Mesodermal cell (in vitro differentiated cells): ENCODE measurements at regions not wholly inside any gene's neighbourhood (a gene's known extent, or its start where the extent isn't known, plus 50 kb on each side); places are given as distances from the start of the nearest gene placed in this dataset.
"Not testable (repeated sequence)": the region's sequence is repeated elsewhere in the genome, so short reads cannot be mapped to it uniquely, and the experiment has no call there.

Experiments used
- H3K27ac ChIP-seq: 2 replicates; pipeline ENCODE4 v1.7.0; 2013; ENCODE audit warnings: mild to moderate bottlenecking, low read depth, low read length, moderate library complexity; ENCODE audit not compliant: severe bottlenecking
- H3K36me3 ChIP-seq: 2 replicates; pipeline ENCODE4 v1.7.1; 2013; ENCODE audit warnings: mild to moderate bottlenecking, low read length, moderate library complexity; ENCODE audit not compliant: control insufficient read depth, insufficient read depth
- H3K4me1 ChIP-seq: one replicate; pipeline ENCODE4 v1.7.1; 2013; ENCODE audit warnings: mild to moderate bottlenecking, low read length; ENCODE audit not compliant: insufficient read depth, control insufficient read depth, poor library complexity, severe bottlenecking
- H3K4me3 ChIP-seq: 2 replicates; pipeline ENCODE4 v1.7.0; 2013; ENCODE audit warnings: low read length, control low read depth, mild to moderate bottlenecking; ENCODE audit not compliant: insufficient read depth, poor library complexity, severe bottlenecking; ENCODE audit errors: extremely low read depth
- H3K9me3 ChIP-seq: 2 replicates; pipeline ENCODE4 v1.7.1; 2013; ENCODE audit warnings: mild to moderate bottlenecking, low read length, moderate library complexity; ENCODE audit not compliant: control insufficient read depth
- WGBS, 2 experiments: methylation state at CpG; one replicate each; pipeline ENCODE4 v1.1.5; 2013; ENCODE audit warnings: missing lambda C conversion rate in 2 of 2; ENCODE audit not compliant: insufficient coverage in 2 of 2; 5-methylcytosine and 5-hydroxymethylcytosine counted together

DNA sequence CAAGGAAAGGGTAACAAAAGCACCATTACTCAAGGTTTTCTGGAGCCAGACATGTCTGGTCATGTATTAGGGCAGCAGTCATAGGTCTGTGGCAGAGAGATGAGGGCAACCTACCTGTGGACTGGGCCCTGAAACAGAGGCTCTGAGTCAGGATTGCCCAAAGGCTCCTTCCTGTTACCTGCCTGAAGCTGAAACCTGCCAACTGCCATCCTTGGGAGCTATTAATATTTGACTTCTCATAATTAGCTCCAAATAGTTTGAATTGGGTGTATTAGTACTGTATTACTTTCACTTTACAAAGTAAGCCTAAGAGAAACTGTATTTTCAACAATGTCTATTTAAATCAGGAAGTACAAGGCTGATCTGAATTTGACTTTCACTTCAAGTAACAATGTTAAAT lies 72.0 kb upstream of the TBX18 start:
- no peaks in the 10 kb centered on the region for H3K36me3 ChIP-seq

GRCh38 chr6:84835340-84835739 lies 70.9 kb upstream of the TBX18 start:
- WGBS, 2 experiments, result 71 to 78% methylated on average over 1 of the region's 1 CpG
- no peaks in the 10 kb centered on the region for H3K36me3 ChIP-seq
- no peaks in the 10 kb centered on the region for H3K9me3 ChIP-seq
- no peak overlapping the region for H3K4me3 ChIP-seq
- no peak overlapping the region for H3K27ac ChIP-seq
- H3K4me1 ChIP-seq, result no peaks in the 10 kb centered on the region

More for the DNA sequence above, 72.0 kb upstream of the TBX18 start:
- no peak overlapping the region for H3K4me3 ChIP-seq
- no peaks in the 10 kb centered on the region for H3K9me3 ChIP-seq
- no peaks in the 10 kb centered on the region for H3K4me1 ChIP-seq
- H3K27ac ChIP-seq, result no peak overlapping the region

- not testable (repeated sequence) for H3K36me3 ChIP-seq, H3K9me3 ChIP-seq, H3K27ac ChIP-seq, H3K4me3 ChIP-seq, H3K4me1 ChIP-seq
- 79 to 90% methylated on average over 6 of the region's 6 CpGs for WGBS, 2 experiments
Observed at GRCh38 chr6:84831924-84832323, 67.5 kb upstream of the TBX18 start.

GRCh38 chr6:84825461-84825860 lies 61.1 kb upstream of the TBX18 start:
- H3K27ac ChIP-seq, result no peak overlapping the region
- H3K9me3 ChIP-seq, result no peaks in the 10 kb centered on the region
- no peaks in the 10 kb centered on the region for H3K36me3 ChIP-seq
- no peak overlapping the region for H3K4me3 ChIP-seq
- H3K4me1 ChIP-seq, result no peaks in the 10 kb centered on the region
- WGBS, 2 experiments, result 100% methylated on average over 1 of the region's 1 CpG; no CpG with 5 or more reads in 1 of the 2 experiments

DNA sequence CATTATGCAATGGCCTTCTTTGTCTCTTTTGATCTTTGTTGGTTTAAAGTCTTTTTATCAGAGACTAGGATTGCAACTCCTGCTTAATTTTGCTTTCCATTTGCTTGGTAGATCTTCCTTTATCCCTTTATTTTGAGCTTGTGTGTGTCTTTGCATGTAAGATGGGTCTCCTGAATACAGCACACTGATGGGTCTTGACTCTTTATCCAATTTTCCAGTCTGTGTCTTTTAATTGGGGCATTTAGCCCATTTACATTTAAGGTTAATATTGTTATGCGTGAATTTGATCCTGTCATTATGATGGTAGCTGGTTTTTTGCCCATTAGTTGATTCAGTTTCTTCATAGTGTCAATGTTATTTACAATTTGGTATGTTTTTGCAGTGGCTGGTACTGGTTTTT lies 56.9 kb upstream of the TBX18 start:
- not testable (repeated sequence) for H3K36me3 ChIP-seq, H3K27ac ChIP-seq, H3K9me3 ChIP-seq, H3K4me3 ChIP-seq, H3K4me1 ChIP-seq
- no CpG with 5 or more reads among the region's 1 CpG for WGBS, 2 experiments

- Histone ChIP-seq H3K36me3 (no peaks in the 10 kb centered on the region), H3K9me3 (no peaks in the 10 kb centered on the region), H3K27ac (no peak overlapping the region), H3K4me1 (no peaks in the 10 kb centered on the region), H3K4me3 (no peak overlapping the region)
- no CpG with 5 or more reads among the region's 3 CpGs for WGBS, 2 experiments
Observed at GRCh38 chr6:84816741-84817140, 52.3 kb upstream of the TBX18 start.

DNA sequence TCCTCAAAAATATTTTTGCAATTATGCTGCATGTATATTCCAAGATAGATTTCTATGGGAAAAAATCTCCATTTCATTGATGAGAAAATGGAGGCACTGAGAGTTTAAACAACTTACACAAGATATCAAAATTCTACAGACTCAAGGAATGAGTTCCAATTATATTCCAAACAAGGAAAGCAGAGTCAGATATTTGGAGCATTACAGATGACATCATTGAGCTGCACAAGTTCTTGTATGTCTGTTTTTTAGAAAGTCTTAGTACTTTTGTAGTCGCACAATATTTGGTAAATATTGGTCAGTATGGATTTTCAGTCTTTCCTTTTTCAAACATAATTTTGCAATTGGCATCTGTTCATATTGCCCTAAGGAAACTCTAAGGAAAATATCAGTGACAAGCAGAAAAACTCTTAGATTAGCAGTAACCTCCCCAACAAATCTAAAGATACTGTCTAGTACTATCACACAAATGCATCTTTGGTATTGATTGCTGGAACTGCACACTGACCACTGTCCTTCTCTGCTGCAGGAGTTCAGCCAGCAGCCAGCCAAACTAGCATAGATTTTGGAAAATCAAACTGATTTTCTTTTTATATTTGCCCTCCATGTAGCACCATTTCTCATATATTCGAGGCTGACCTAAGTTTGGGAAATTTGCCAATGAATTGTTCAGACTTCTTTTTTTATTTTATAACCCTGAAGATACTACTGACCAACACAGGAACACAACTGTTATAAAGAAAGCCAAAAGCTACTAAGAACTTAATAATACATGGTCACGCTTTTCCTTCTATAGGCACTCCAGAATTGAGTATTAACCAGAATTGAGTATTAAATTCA lies 51.7 kb upstream of the TBX18 start:
- H3K4me1 ChIP-seq, result no peaks in the 10 kb centered on the region

More for the DNA sequence above, 51.7 kb upstream of the TBX18 start:
- H3K4me3 ChIP-seq, result no peak overlapping the region
- no peak overlapping the region for H3K27ac ChIP-seq
- 100% methylated on average over 1 of the region's 3 CpGs for WGBS, 2 experiments
- H3K9me3 ChIP-seq, result no peaks in the 10 kb centered on the region
- no peaks in the 10 kb centered on the region for H3K36me3 ChIP-seq
